ENCODE measurements at regions not wholly inside any gene's neighbourhood (a gene's known extent, or its start where the extent isn't known, plus 50 kb on each side); places are given as distances from the start of the nearest gene placed in this dataset.

DNA sequence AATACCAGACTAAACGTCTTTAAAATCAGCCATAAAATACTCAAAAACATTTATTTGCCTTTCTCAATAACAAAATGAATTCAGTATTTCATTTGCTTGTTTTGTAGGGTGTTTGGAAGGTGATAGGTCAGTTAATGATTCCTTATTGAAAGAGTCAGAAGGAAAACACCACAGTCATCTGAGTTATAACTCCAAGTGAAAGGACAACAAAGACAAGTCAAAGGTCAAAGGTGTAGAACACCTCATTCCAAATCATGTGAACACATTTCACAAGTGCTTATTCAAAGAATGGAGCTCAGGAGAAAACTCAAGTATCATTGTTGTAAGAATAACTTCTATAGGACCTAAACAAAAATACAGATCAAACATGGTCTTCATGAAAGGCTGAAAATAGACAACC, 318.6 kb upstream of the PHF14 start:
- TF ChIP-seq, protein P1, sequence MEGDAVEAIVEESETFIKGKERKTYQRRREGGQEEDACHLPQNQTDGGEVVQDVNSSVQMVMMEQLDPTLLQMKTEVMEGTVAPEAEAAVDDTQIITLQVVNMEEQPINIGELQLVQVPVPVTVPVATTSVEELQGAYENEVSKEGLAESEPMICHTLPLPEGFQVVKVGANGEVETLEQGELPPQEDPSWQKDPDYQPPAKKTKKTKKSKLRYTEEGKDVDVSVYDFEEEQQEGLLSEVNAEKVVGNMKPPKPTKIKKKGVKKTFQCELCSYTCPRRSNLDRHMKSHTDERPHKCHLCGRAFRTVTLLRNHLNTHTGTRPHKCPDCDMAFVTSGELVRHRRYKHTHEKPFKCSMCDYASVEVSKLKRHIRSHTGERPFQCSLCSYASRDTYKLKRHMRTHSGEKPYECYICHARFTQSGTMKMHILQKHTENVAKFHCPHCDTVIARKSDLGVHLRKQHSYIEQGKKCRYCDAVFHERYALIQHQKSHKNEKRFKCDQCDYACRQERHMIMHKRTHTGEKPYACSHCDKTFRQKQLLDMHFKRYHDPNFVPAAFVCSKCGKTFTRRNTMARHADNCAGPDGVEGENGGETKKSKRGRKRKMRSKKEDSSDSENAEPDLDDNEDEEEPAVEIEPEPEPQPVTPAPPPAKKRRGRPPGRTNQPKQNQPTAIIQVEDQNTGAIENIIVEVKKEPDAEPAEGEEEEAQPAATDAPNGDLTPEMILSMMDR (IDR thresholded peaks at IDR 0.05; ENCODE audit: low read length), result no peak
- no peak for TF ChIP-seq EZH2phosphoT487 (IDR thresholded peaks at IDR 0.05; ENCODE audit: low read length)
- no peak for TF ChIP-seq EZH2 (optimal IDR thresholded peaks at IDR 0.05; ENCODE audit: low read depth, low read length)
- H2AFZ ChIP-seq (ENCODE audit: low read length), result no peak overlapping the region
- no peak overlapping the region for H3K9ac ChIP-seq (ENCODE audit: low read length)
- no peaks in the 10 kb centered on the region for H3K36me3 ChIP-seq (replicated peaks; ENCODE audit: insufficient read depth, low read length)
- H3K9me2 ChIP-seq (replicated peaks; ENCODE audit: insufficient read depth, low read length), result no peaks in the 10 kb centered on the region
- H3K4me2 ChIP-seq (ENCODE audit: low read depth, low read length), result no peak overlapping the region
- DNase-seq, result no peak
- H3K4me1 ChIP-seq (ENCODE audit: low read length), result no peaks in the 10 kb centered on the region
- no peaks in the 10 kb centered on the region for H3K9me3 ChIP-seq (replicated peaks; ENCODE audit: insufficient read depth, low read length)
- H3K27me3 ChIP-seq (replicated peaks; ENCODE audit: insufficient read depth, low read length), result no peaks in the 10 kb centered on the region
- no peak overlapping the region for H3K27ac ChIP-seq (ENCODE audit: low read length)
- H3F3A ChIP-seq (ENCODE audit: insufficient read depth, low read length), result no peaks in the 10 kb centered on the region
- no peaks in the 10 kb centered on the region for H4K20me1 ChIP-seq (ENCODE audit: insufficient read depth, low read length)
- no peak overlapping the region for H3K4me3 ChIP-seq (ENCODE audit: low read length)
- no peaks in the 10 kb centered on the region for H3K79me2 ChIP-seq (ENCODE audit: low read length)

DNA sequence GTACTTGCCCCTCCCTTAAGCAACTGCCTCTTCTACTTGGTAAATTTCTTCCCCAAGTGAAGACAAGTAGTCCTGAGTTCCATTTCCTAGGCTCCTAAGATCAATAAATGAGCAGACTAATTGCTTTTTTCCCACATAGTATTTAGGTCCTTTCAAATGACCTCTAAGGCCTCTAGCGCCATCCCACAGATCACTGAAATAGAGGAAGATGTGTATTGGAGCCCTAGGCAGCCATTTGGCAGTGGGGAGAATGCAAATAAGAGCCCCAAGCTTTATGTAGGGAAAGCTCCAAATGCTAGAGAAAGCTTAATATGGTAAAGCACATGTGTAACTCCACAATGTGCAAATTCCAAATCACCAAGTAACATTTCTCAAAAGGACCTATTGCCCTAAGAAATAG, 316.5 kb upstream of the PHF14 start:
- DNase-seq, result no peak
- H3K27ac ChIP-seq (ENCODE audit: low read length), result no peak overlapping the region

DNA sequence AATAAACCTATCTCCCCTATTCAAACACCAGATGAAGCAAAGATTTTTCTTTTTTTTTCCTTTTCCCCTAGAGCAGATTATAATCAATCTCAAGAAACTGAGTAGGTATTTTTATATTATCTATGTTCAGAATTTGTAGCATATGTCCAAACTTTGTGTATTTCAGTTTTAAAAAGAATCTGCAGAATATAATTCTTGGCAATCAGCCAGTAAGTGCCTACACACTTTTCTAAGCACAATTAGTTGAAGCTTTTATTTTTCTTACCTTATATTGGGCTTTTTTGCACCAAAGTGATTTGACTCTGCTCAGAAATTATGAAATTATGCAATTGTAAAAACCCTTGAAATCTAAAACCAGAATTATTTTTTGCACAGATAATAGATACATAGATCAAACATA, 315.8 kb upstream of the PHF14 start:
- TF ChIP-seq, protein P1 (IDR thresholded peaks at IDR 0.05; ENCODE audit: low read length), result no peak

More for the DNA sequence above, 316.5 kb upstream of the PHF14 start:
- H3K9ac ChIP-seq (ENCODE audit: low read length), result no peak overlapping the region
- H3K4me1 ChIP-seq (ENCODE audit: low read length), result peaks cover 3% of the 10 kb centered on the region
- no peaks in the 10 kb centered on the region for H4K20me1 ChIP-seq (ENCODE audit: insufficient read depth, low read length)
- no peak overlapping the region for H2AFZ ChIP-seq (ENCODE audit: low read length)
- H3K4me3 ChIP-seq (ENCODE audit: low read length), result no peak overlapping the region
- no peaks in the 10 kb centered on the region for H3K9me2 ChIP-seq (replicated peaks; ENCODE audit: insufficient read depth, low read length)
- H3K27me3 ChIP-seq (replicated peaks; ENCODE audit: insufficient read depth, low read length), result no peaks in the 10 kb centered on the region
- TF ChIP-seq, protein P1 (IDR thresholded peaks at IDR 0.05; ENCODE audit: low read length), result no peak
- TF ChIP-seq EZH2 (optimal IDR thresholded peaks at IDR 0.05; ENCODE audit: low read depth, low read length) (no peak), EZH2phosphoT487 (IDR thresholded peaks at IDR 0.05; ENCODE audit: low read length) (no peak)
- H3K4me2 ChIP-seq (ENCODE audit: low read depth, low read length), result no peak overlapping the region
- H3F3A ChIP-seq (ENCODE audit: insufficient read depth, low read length), result no peaks in the 10 kb centered on the region; the same call in 1 of the 2 replicates
- no peaks in the 10 kb centered on the region for H3K36me3 ChIP-seq (replicated peaks; ENCODE audit: insufficient read depth, low read length)
- H3K9me3 ChIP-seq (replicated peaks; ENCODE audit: insufficient read depth, low read length), result no peaks in the 10 kb centered on the region
- H3K79me2 ChIP-seq (ENCODE audit: low read length), result no peaks in the 10 kb centered on the region

More for the DNA sequence above, 315.8 kb upstream of the PHF14 start:
- no peak overlapping the region for H2AFZ ChIP-seq (ENCODE audit: low read length)
- DNase-seq, result no peak
- no peaks in the 10 kb centered on the region for H3K9me3 ChIP-seq (replicated peaks; ENCODE audit: insufficient read depth, low read length)
- no peaks in the 10 kb centered on the region for H3K36me3 ChIP-seq (replicated peaks; ENCODE audit: insufficient read depth, low read length)
- no peak overlapping the region for H3K9ac ChIP-seq (ENCODE audit: low read length)
- H3F3A ChIP-seq (ENCODE audit: insufficient read depth, low read length), result peaks cover 3% of the 10 kb centered on the region; the same call in 1 of the 2 replicates
- no peaks in the 10 kb centered on the region for H3K79me2 ChIP-seq (ENCODE audit: low read length)
- H3K4me3 ChIP-seq (ENCODE audit: low read length), result no peak overlapping the region
- H4K20me1 ChIP-seq (ENCODE audit: insufficient read depth, low read length), result no peaks in the 10 kb centered on the region
- H3K27me3 ChIP-seq (replicated peaks; ENCODE audit: insufficient read depth, low read length), result no peaks in the 10 kb centered on the region
- peaks cover 8% of the 10 kb centered on the region for H3K4me1 ChIP-seq (ENCODE audit: low read length)
- no peak overlapping the region for H3K4me2 ChIP-seq (ENCODE audit: low read depth, low read length)
- H3K27ac ChIP-seq (ENCODE audit: low read length), result no peak overlapping the region
- no peaks in the 10 kb centered on the region for H3K9me2 ChIP-seq (replicated peaks; ENCODE audit: insufficient read depth, low read length)

Data from MM.1S (cell line).